ENCODE measurements at regions not wholly inside any gene's neighbourhood (a gene's known extent, or its start where the extent isn't known, plus 50 kb on each side); places are given as distances from the start of the nearest gene placed in this dataset.

DNA sequence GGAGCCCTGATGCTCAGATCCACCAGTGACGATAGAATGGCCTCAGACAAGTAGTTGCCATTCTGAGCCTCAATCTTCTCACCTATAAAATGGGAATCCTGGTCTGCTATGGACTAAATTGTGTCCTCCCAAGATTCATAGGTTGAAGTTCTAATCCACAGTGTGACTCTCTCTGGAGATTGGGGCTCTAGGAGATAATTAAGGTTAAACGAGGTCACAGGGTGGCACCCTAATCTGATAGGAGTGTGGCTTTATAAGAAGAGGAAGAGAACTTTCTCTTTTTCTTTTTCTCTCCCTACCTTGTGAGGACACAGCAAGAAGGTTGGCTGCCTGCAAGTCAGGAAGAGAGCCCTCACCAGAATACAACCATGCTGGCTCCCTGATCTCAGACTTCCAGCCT is 214.1 kb downstream of the KATNAL1 start:
- Histone ChIP-seq H3K9me3 (ENCODE audit: control insufficient read depth in 5 of 5, low read length in 5 of 5) (no peaks in the 10 kb centered on the region), H3K27ac (ENCODE audit: low read depth, low read length) (no peak overlapping the region), H3K4me3 (ENCODE audit: low read depth in 1 of 5, low read length in 5 of 5) (no peak overlapping the region), H3K36me3 (ENCODE audit: control insufficient read depth in 5 of 5, insufficient read depth in 5 of 5, low read length in 5 of 5) (no peaks in the 10 kb centered on the region), H3K27me3 (ENCODE audit: control insufficient read depth in 5 of 5, insufficient read depth in 4 of 5, low read length in 5 of 5) (no peaks in the 10 kb centered on the region), H3K9ac (ENCODE audit: low read length in 5 of 5) (no peak overlapping the region), H3K4me1 (ENCODE audit: control insufficient read depth in 5 of 5, insufficient read depth in 5 of 5, low read length in 5 of 5) (peaks cover 0 to 5% (median 0%) of the 10 kb centered on the region in 5 donors)

DNA sequence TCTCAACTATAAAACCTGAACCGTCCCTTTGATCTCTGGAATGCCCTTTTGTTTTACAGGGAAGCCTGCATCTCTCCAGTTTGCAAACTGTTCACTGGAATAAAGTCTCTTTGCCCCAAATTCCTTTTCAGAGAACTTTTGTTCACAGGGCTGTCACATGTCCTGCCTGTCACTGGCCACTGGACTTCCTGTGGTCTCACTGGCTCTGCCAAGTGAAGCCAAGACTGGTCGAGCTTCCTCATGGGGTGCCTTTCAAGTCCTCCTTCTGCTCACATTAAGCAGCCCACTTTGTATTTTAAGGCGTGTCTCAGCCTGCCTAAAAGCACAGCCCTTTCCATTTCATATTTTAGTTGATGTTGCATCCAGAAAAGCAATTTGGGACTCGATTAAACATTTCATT is 215.7 kb downstream of the KATNAL1 start:
- Histone ChIP-seq H3K4me3 (ENCODE audit: low read depth in 1 of 5, low read length in 5 of 5) (no peak overlapping the region), H3K36me3 (ENCODE audit: control insufficient read depth in 5 of 5, insufficient read depth in 5 of 5, low read length in 5 of 5) (no peaks in the 10 kb centered on the region)

DNA sequence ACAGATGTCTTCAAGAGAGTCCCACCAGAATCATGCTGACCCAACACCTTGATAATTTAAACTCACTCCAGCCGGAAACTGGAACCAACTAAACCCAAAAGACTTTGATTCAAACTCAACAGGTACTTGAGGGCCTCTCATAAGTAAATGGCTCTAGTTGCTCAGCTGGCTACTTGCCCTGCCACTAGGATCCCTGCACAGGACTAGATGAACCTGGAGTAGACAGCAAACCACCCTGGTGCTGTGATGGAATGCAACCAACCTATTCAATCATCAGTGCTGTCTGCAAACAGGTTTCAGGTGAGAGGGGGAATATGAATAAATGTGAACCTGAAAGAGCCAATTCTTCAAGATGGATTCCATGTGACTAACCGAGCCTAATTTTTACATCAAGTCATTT is 216.3 kb downstream of the KATNAL1 start:
- Histone ChIP-seq H3K9me3 (ENCODE audit: control insufficient read depth in 5 of 5, low read length in 5 of 5) (no peaks in the 10 kb centered on the region), H3K9ac (ENCODE audit: low read length in 5 of 5) (no peak overlapping the region), H3K4me1 (ENCODE audit: control insufficient read depth in 5 of 5, insufficient read depth in 5 of 5, low read length in 5 of 5) (peaks cover 0 to 5% (median 0%) of the 10 kb centered on the region in 5 donors), H3K4me3 (ENCODE audit: low read depth in 1 of 5, low read length in 5 of 5) (no peak overlapping the region), H3K27me3 (ENCODE audit: control insufficient read depth in 5 of 5, insufficient read depth in 4 of 5, low read length in 5 of 5) (no peaks in the 10 kb centered on the region), H3K27ac (ENCODE audit: low read depth, low read length) (no peak overlapping the region), H3K36me3 (ENCODE audit: control insufficient read depth in 5 of 5, insufficient read depth in 5 of 5, low read length in 5 of 5) (no peaks in the 10 kb centered on the region)

More for the DNA sequence above, 215.7 kb downstream of the KATNAL1 start:
- Histone ChIP-seq H3K9me3 (ENCODE audit: control insufficient read depth in 5 of 5, low read length in 5 of 5) (no peaks in the 10 kb centered on the region), H3K4me1 (ENCODE audit: control insufficient read depth in 5 of 5, insufficient read depth in 5 of 5, low read length in 5 of 5) (peaks cover 0 to 5% (median 0%) of the 10 kb centered on the region in 5 donors), H3K9ac (ENCODE audit: low read length in 5 of 5) (no peak overlapping the region), H3K27me3 (ENCODE audit: control insufficient read depth in 5 of 5, insufficient read depth in 4 of 5, low read length in 5 of 5) (no peaks in the 10 kb centered on the region), H3K27ac (ENCODE audit: low read depth, low read length) (no peak overlapping the region)

DNA sequence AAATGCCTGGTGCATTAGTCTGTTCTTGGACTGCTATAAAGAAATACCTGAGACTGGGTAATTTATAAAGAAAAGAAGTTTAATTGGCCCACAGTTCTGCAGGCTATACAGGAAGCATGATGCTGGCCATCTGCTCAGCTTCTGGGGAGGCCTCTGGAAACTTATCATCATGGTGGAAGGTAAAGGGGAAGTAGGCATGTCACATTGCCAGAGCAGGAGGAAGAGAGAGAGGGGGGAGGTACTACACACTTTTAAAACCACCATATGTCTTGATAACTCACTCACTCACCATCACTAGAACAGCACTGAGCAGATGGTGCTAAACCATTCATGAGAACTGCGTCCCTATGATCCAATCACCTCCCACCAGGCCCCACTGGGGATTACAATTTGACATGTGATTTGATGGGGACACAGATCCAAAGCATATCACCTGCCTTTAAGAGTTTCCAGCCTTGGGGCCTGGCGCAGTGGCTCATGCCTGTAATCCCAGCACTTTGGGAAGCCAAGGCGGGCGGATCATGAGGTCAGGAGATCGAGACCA is 219.0 kb downstream of the KATNAL1 start:
- Histone ChIP-seq H3K27ac (ENCODE audit: low read depth, low read length) (no peak overlapping the region), H3K9ac (ENCODE audit: low read length in 5 of 5) (no peak overlapping the region), H3K4me3 (ENCODE audit: low read depth in 1 of 5, low read length in 5 of 5) (no peak overlapping the region), H3K9me3 (ENCODE audit: control insufficient read depth in 5 of 5, low read length in 5 of 5) (no peaks in the 10 kb centered on the region), H3K36me3 (ENCODE audit: control insufficient read depth in 5 of 5, insufficient read depth in 5 of 5, low read length in 5 of 5) (no peaks in the 10 kb centered on the region), H3K27me3 (ENCODE audit: control insufficient read depth in 5 of 5, insufficient read depth in 4 of 5, low read length in 5 of 5) (no peaks in the 10 kb centered on the region), H3K4me1 (ENCODE audit: control insufficient read depth in 5 of 5, insufficient read depth in 5 of 5, low read length in 5 of 5) (peaks cover 0 to 5% (median 0%) of the 10 kb centered on the region in 5 donors)

DNA sequence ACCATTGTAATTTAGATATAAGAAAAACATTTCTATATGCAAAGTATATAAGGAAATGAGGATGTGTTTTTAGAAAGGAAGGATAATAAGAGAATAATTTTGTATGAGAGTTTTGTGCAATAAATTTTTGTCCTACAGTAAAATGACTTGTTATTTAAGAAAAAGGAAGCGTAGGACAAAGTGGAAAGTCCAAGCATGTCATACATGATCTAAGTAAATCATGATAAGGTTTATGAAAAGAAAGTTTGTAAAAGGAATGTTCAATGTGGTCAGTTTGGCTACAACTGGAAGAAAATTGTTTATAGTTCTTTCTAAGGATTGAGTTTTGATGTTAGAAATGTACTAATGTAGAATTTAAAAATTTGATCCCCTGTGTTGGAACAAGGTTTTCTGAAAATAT is 222.3 kb downstream of the KATNAL1 start:
- H3K27ac ChIP-seq (ENCODE audit: low read depth, low read length), result no peak overlapping the region
- no peaks in the 10 kb centered on the region for H3K9me3 ChIP-seq (ENCODE audit: control insufficient read depth in 5 of 5, low read length in 5 of 5)
- no peaks in the 10 kb centered on the region for H3K4me1 ChIP-seq (ENCODE audit: control insufficient read depth in 5 of 5, insufficient read depth in 5 of 5, low read length in 5 of 5)
- H3K27me3 ChIP-seq (ENCODE audit: control insufficient read depth in 5 of 5, insufficient read depth in 4 of 5, low read length in 5 of 5), result no peaks in the 10 kb centered on the region
- H3K36me3 ChIP-seq (ENCODE audit: control insufficient read depth in 5 of 5, insufficient read depth in 5 of 5, low read length in 5 of 5), result no peaks in the 10 kb centered on the region
- H3K4me3 ChIP-seq (ENCODE audit: low read depth in 1 of 5, low read length in 5 of 5), result no peak overlapping the region
- H3K9ac ChIP-seq (ENCODE audit: low read length in 5 of 5), result no peak overlapping the region

DNA sequence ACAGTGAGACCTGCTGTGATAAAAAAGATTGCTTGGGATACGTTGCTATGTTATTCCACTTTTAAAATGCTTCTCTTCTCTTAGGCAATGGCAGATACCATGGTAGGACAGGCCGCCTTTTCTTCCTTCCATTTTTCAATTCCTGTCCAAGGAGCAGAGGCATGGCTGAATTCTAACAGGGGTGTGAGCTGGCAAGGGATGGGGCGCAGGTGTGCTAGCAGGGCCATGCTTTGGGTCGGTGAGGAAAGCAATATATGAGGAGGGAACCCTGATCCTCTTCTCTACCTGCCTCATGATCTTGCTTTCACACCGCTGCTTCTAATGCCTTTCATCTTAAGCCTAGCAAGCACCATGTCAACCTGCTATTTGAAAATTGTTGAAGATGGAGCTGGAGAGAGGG is 225.0 kb downstream of the KATNAL1 start:
- H3K4me1 ChIP-seq (ENCODE audit: control insufficient read depth in 5 of 5, insufficient read depth in 5 of 5, low read length in 5 of 5), result no peaks in the 10 kb centered on the region
- H3K4me3 ChIP-seq (ENCODE audit: low read depth in 1 of 5, low read length in 5 of 5), result no peak overlapping the region
- no peaks in the 10 kb centered on the region for H3K9me3 ChIP-seq (ENCODE audit: control insufficient read depth in 5 of 5, low read length in 5 of 5)
- H3K9ac ChIP-seq (ENCODE audit: low read length in 5 of 5), result no peak overlapping the region
- H3K36me3 ChIP-seq (ENCODE audit: control insufficient read depth in 5 of 5, insufficient read depth in 5 of 5, low read length in 5 of 5), result no peaks in the 10 kb centered on the region
- H3K27ac ChIP-seq (ENCODE audit: low read depth, low read length), result no peak overlapping the region
- no peaks in the 10 kb centered on the region for H3K27me3 ChIP-seq (ENCODE audit: control insufficient read depth in 5 of 5, insufficient read depth in 4 of 5, low read length in 5 of 5)

DNA sequence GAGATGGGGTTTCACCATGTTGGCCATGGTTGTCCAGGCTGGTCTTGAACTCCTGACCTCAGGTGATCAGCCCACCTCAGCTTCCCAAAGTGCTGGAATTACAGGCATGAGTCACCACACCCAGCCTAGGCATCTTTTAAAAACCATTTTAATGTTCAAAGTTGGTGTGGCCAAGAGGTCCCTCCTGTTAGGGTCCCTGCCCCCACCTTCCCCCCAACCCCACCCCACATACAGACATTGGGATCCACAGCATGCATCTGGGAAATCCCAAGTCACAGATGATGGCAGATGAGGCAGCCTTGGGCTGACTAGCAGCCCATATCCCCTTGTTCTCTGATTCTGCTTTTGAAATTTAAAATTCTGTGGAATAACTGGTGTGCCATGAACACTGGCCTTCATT is 226.0 kb downstream of the KATNAL1 start:
- Histone ChIP-seq H3K36me3 (ENCODE audit: control insufficient read depth in 5 of 5, insufficient read depth in 5 of 5, low read length in 5 of 5) (no peaks in the 10 kb centered on the region), H3K27ac (ENCODE audit: low read depth, low read length) (no peak overlapping the region), H3K9ac (ENCODE audit: low read length in 5 of 5) (no peak overlapping the region), H3K4me1 (ENCODE audit: control insufficient read depth in 5 of 5, insufficient read depth in 5 of 5, low read length in 5 of 5) (no peaks in the 10 kb centered on the region), H3K9me3 (ENCODE audit: control insufficient read depth in 5 of 5, low read length in 5 of 5) (no peaks in the 10 kb centered on the region), H3K4me3 (ENCODE audit: low read depth in 1 of 5, low read length in 5 of 5) (no peak overlapping the region), H3K27me3 (ENCODE audit: control insufficient read depth in 5 of 5, insufficient read depth in 4 of 5, low read length in 5 of 5) (no peaks in the 10 kb centered on the region)

DNA sequence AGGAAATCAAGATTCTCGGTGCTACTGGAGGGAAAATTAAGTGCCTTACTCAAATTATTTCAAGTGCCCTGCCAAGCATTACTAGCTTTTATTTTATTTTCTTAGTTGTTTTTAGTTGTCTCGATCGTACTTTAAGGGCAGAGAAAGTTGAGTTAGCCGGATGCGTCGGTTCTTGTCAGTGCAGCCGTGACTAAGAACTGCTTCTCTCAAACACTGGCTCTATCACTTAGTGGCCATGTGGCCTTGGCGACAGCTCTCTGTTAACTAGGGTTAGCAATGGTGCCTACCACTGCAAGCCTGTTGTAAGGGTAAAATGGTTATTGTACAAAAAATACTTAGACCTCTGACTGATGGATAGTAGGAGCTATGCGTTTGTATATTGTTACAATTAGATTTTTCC is 227.8 kb downstream of the KATNAL1 start:
- Histone ChIP-seq H3K4me3 (ENCODE audit: low read depth in 1 of 5, low read length in 5 of 5) (no peak overlapping the region), H3K36me3 (ENCODE audit: control insufficient read depth in 5 of 5, insufficient read depth in 5 of 5, low read length in 5 of 5) (no peaks in the 10 kb centered on the region), H3K27ac (ENCODE audit: low read depth, low read length) (no peak overlapping the region), H3K4me1 (ENCODE audit: control insufficient read depth in 5 of 5, insufficient read depth in 5 of 5, low read length in 5 of 5) (no peaks in the 10 kb centered on the region), H3K27me3 (ENCODE audit: control insufficient read depth in 5 of 5, insufficient read depth in 4 of 5, low read length in 5 of 5) (no peaks in the 10 kb centered on the region), H3K9ac (ENCODE audit: low read length in 5 of 5) (no peak overlapping the region), H3K9me3 (ENCODE audit: control insufficient read depth in 5 of 5, low read length in 5 of 5) (no peaks in the 10 kb centered on the region)

DNA sequence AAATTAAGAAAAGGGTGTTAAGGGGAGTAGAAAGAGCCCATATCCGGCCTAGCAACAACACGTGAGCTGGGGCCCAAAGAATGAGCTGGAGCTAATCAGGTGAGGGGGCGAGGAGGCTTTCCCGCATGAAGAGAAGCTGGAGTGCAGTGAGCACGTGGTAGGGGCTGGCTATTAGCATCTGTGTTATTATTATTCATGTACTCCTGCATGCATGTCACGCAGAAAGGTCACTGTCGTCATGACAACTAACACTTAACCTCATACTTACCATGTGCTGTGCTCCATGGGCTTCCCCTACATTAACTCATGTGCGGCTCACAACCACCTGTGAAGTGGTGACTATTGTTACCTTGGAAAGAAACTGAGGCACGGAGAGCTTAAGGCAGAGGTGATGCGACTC is 227.6 kb upstream of the UBL3 start:
- no peak overlapping the region for H3K9ac ChIP-seq (ENCODE audit: low read length in 5 of 5)
- H3K9me3 ChIP-seq (ENCODE audit: control insufficient read depth in 5 of 5, low read length in 5 of 5), result no peaks in the 10 kb centered on the region

DNA sequence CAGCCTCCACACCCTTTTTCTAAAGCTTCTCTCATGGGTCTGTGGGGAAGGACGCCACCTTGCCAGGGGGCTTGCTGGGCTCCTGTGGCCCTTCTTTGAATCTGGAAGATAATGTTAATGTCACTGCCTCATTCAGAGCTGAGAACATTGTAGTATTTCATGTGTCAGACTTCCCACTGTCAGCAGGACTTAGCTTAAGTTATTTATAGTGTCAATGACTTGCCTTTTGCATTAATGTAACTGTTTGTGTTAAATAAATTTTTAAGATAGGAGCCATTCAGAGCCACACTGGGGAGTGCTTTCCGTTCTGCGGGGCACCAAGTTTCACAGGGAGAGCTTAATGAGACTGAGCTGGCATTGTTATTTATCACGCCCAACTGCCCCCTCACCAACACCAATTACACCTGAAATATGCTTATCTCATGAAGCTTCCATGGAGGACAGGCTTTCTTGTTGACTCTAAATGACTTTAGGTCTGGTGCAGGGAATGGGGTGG is 226.9 kb upstream of the UBL3 start:
- Histone ChIP-seq H3K27ac (ENCODE audit: low read depth, low read length) (no peak overlapping the region), H3K9ac (ENCODE audit: low read length in 5 of 5) (no peak overlapping the region), H3K4me3 (ENCODE audit: low read depth in 1 of 5, low read length in 5 of 5) (no peak overlapping the region), H3K9me3 (ENCODE audit: control insufficient read depth in 5 of 5, low read length in 5 of 5) (no peaks in the 10 kb centered on the region), H3K27me3 (ENCODE audit: control insufficient read depth in 5 of 5, insufficient read depth in 4 of 5, low read length in 5 of 5) (no peaks in the 10 kb centered on the region), H3K4me1 (ENCODE audit: control insufficient read depth in 5 of 5, insufficient read depth in 5 of 5, low read length in 5 of 5) (no peaks in the 10 kb centered on the region), H3K36me3 (ENCODE audit: control insufficient read depth in 5 of 5, insufficient read depth in 5 of 5, low read length in 5 of 5) (no peaks in the 10 kb centered on the region)

More for the DNA sequence above, 227.6 kb upstream of the UBL3 start:
- no peak overlapping the region for H3K27ac ChIP-seq (ENCODE audit: low read depth, low read length)
- H3K36me3 ChIP-seq (ENCODE audit: control insufficient read depth in 5 of 5, insufficient read depth in 5 of 5, low read length in 5 of 5), result no peaks in the 10 kb centered on the region
- H3K4me1 ChIP-seq (ENCODE audit: control insufficient read depth in 5 of 5, insufficient read depth in 5 of 5, low read length in 5 of 5), result no peaks in the 10 kb centered on the region
- H3K4me3 ChIP-seq (ENCODE audit: low read depth in 1 of 5, low read length in 5 of 5), result no peak overlapping the region
- H3K27me3 ChIP-seq (ENCODE audit: control insufficient read depth in 5 of 5, insufficient read depth in 4 of 5, low read length in 5 of 5), result no peaks in the 10 kb centered on the region
